K562 (cell line): ENCODE measurements at regions not wholly inside any gene's neighbourhood (a gene's known extent, or its start where the extent isn't known, plus 50 kb on each side); places are given as distances from the start of the nearest gene placed in this dataset.

ENCODE experiments used
- CTCF ChIP-seq, 3 experiments: IDR thresholded peaks in 2 of 3; conservative IDR thresholded peaks in 1 of 3; 2 replicates each; pipeline ENCODE4 v1.5.1; 2011 to 2012; ENCODE audit warnings: low read length in 3 of 3, mild to moderate bottlenecking in 3 of 3, control low read depth in 2 of 3, improper control_type of control experiment in 1 of 3, inconsistent platforms in 1 of 3, low read depth in 1 of 3, mixed read lengths in 1 of 3, moderate library complexity in 1 of 3; ENCODE audit not compliant: insufficient read depth in 2 of 3
- EZH2 ChIP-seq: IDR thresholded peaks from 2 replicates; pipeline ENCODE4 v1.6.1; 2012; ENCODE audit warnings: low read depth, mild to moderate bottlenecking, inconsistent platforms, low read length, borderline replicate concordance
- HDAC6 ChIP-seq: IDR thresholded peaks from 2 replicates; pipeline ENCODE4 v1.6.1; 2012; ENCODE audit warnings: low read depth, mild to moderate bottlenecking, control low read depth, inconsistent platforms, low read length, moderate library complexity
- POU5F1 ChIP-seq: fragments of 150-350 bp; IDR thresholded peaks from 2 replicates; pipeline ENCODE4 v1.6.1; 2014; ENCODE audit warnings: borderline replicate concordance, low read length, low read depth, mild to moderate bottlenecking; ENCODE audit not compliant: partially characterized antibody
- SMARCE1 ChIP-seq: fragments of 450-650 bp; IDR thresholded peaks from 2 replicates; pipeline ENCODE4 v1.7.1; 2016; ENCODE audit warnings: mild to moderate bottlenecking
- SOX6 ChIP-seq: fragments of 450-650 bp; IDR thresholded peaks from 2 replicates; pipeline ENCODE4 v1.6.1; 2014; ENCODE audit warnings: mild to moderate bottlenecking
- TFE3 ChIP-seq: fragments of 450-650 bp; formaldehyde crosslinking; IDR thresholded peaks from 2 replicates; pipeline ENCODE4 v1.4.0; 2020; ENCODE audit warnings: mild to moderate bottlenecking, mixed read lengths
- ZNF830 ChIP-seq: fragments of 250-450 bp; sonication (Bioruptor Pico); IDR thresholded peaks from 2 replicates; pipeline ENCODE4 v1.5.0; 2021; ENCODE audit warnings: mild to moderate bottlenecking

- no peak for TF ChIP-seq SMARCE1
- no peak for TF ChIP-seq EZH2
- no peak for TF ChIP-seq HDAC6
- TF ChIP-seq POU5F1 = no peak
- TF ChIP-seq SOX6 = no peak
- TF ChIP-seq TFE3 = no peak
- TF ChIP-seq ZNF830 (CRISPR knock-in tag) = no peak
- no peak for TF ChIP-seq CTCF (IDR thresholded peaks at IDR 0.05 in 2 of 3, conservative IDR thresholded peaks at IDR 0.05 in 1 of 3; ENCODE audit: insufficient read depth in 2 of 3, low read depth in 1 of 3, low read length in 3 of 3)
Measured at GRCh38 chr7:46079421-46079820, 158.3 kb upstream of the IGFBP3 start.
